Small intestine (tissue), 7 donors: ENCODE measurements at regions not wholly inside any gene's neighbourhood (a gene's known extent, or its start where the extent isn't known, plus 50 kb on each side); places are given as distances from the start of the nearest gene placed in this dataset.

Experiments used
- DNase-seq, 2 donors: peaks; one replicate each; pipeline versions ENCODE4 v3.0.0 to v3.0.0-alpha.2; 2013
- FAIRE-seq: peaks from 2 replicates; lab custom pipeline; 2012; peaks lifted over from hg19 to GRCh38; lab: Jason Lieb, UNC
- H3K27ac ChIP-seq, 3 donors: one replicate each; pipeline ENCODE4 v1.5.1; 2013; ENCODE audit warnings: low read length in 2 of 3, mild to moderate bottlenecking in 2 of 3, control low read depth in 1 of 3, inconsistent platforms in 1 of 3, low read depth in 1 of 3, moderate library complexity in 1 of 3
- H3K27me3 ChIP-seq, 3 donors: one replicate each; pipeline ENCODE4 v1.6.1; 2013; ENCODE audit warnings: low read length in 3 of 3, inconsistent platforms in 1 of 3; ENCODE audit not compliant: control insufficient read depth in 3 of 3, insufficient read depth in 3 of 3
- H3K36me3 ChIP-seq, 3 donors: one replicate each; pipeline ENCODE4 v1.6.1; 2013; ENCODE audit warnings: low read length in 3 of 3, inconsistent platforms in 1 of 3, low read depth in 1 of 3, mild to moderate bottlenecking in 1 of 3, moderate library complexity in 1 of 3; ENCODE audit not compliant: control insufficient read depth in 3 of 3, insufficient read depth in 2 of 3
- H3K4me1 ChIP-seq, 3 donors: one replicate each; pipeline ENCODE4 v1.6.1; 2013; ENCODE audit warnings: low read length in 2 of 3, inconsistent platforms in 1 of 3, low read depth in 1 of 3, mild to moderate bottlenecking in 1 of 3, moderate library complexity in 1 of 3; ENCODE audit not compliant: control insufficient read depth in 3 of 3, insufficient read depth in 2 of 3
- H3K4me3 ChIP-seq, 3 donors: one replicate each; pipeline ENCODE4 v1.5.1; 2013; ENCODE audit warnings: low read length in 3 of 3, control low read depth in 1 of 3, inconsistent platforms in 1 of 3, low read depth in 1 of 3, mild to moderate bottlenecking in 1 of 3, moderate library complexity in 1 of 3
- H3K9me3 ChIP-seq, 2 donors: one replicate each; pipeline ENCODE4 v1.6.1; 2013; ENCODE audit warnings: low read depth in 1 of 2, low read length in 1 of 2; ENCODE audit not compliant: control insufficient read depth in 2 of 2, insufficient read depth in 1 of 2
- WGBS, 3 donors: extraction: QIAGEN DNeasy Blood & Tissue Kit; methylation state at CpG; one replicate each; pipeline ENCODE4 v1.1.7; 2013; 5-methylcytosine and 5-hydroxymethylcytosine counted together
- donor health status: healthy with polysubstance abuse.
- donor health status: control.
- donor health status: control.
- donor health status: Bipolar disorder and iron deficiency.
- donor health status: healthy.

DNA sequence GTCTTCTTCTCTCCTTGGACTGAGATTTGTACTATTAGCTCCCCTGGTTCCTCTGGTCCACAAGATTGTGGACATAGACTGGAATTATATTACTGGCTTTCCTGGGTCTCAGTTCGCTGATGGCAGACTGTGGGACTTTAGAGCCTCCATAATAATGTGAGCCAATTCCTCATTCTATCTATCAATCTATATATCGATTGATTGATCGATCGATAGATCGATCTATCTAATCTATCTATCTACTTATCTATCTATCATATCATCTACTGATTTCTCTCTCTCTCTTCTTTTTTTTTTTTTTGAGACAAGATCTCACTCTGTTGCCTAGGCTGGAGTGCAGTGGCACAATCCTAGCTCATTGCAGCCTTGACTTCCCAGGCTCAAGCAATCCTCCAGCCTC lies 51.5 kb upstream of the DDR1 start:
- FAIRE-seq: no peak

DNA sequence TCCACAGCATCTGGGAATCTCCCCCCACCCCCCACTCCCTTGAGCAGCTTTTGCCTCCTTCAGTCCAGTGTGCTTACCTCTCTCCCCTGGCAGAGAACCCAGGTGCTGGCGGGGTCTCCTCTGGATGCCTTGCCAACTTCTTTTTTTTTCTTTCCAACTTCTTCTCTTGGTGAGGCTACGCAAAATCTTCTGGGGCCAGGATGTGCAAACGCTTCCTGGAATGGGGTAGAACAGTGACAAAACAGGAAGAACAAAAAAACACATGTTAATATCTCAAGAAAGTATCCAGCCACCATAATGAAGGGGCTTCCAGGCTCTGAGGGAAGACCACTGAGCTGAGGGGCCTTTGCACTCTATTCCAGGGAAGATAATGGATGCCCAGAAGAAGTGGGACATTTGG lies 53.9 kb upstream of the DDR1 start:
- no peak for DNase-seq
- Histone ChIP-seq H3K27me3 (no peaks in the 10 kb centered on the region), H3K36me3 (no peaks in the 10 kb centered on the region), H3K27ac (peak overlapping the region in 2 of 3 donors; percentile 64 to 78), H3K9me3 (no peaks in the 10 kb centered on the region), H3K4me1 (peaks cover 4 to 13% (median 5%) of the 10 kb centered on the region in 3 donors), H3K4me3 (peak overlapping the region in 2 of 3 donors; percentile 32 to 42)
- WGBS, 3 donors: 43 to 75% (median 45%) methylated on average over 3 of the region's 3 CpGs
- no peak for FAIRE-seq

More for the DNA sequence above, 51.5 kb upstream of the DDR1 start:
- Histone ChIP-seq H3K27me3 (no peaks in the 10 kb centered on the region), H3K4me3 (no peak overlapping the region), H3K4me1 (peaks cover 2 to 9% (median 2%) of the 10 kb centered on the region in 3 donors), H3K36me3 (no peaks in the 10 kb centered on the region), H3K27ac (no peak overlapping the region), H3K9me3 (no peaks in the 10 kb centered on the region)
- DNase-seq: no peak
- 93 to 97% (median 96%) methylated on average over 5 of the region's 5 CpGs for WGBS, 3 donors

DNA sequence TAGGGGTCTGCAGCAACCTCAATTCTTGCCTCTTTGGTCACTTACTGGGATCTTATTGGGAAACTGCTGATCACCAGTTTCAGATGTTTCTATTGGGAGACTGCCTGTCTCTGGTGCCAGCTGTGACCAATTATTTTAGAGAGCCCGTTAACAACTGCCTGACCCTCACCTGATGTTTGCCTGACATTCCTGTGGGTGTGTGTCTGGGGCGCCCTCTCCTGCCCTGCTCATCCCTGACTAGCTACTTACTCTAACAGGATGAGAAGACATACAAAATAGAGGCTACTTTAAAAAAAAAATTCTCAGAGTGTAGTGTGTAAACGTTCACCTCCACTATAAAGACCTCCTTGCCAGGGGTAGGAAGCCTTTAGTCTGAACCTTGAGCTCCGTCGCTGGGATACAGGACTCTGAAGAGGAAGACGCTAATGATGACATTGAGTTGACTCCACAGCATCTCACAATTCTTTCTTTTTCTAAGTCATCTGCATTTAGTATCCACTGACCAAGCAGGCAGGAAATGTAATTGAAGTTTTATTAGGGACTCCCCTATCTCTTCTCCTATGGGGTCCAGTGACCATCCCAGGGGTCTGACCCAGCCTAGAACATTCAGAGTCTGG lies 54.6 kb upstream of the DDR1 start:
- FAIRE-seq: no peak
- Histone ChIP-seq H3K36me3 (no peaks in the 10 kb centered on the region), H3K4me1 (peaks cover 4 to 13% (median 5%) of the 10 kb centered on the region in 3 donors), H3K27ac (peak overlapping the region in 2 of 3 donors; percentile 64 to 78), H3K27me3 (no peaks in the 10 kb centered on the region), H3K4me3 (peak overlapping the region in 2 of 3 donors; percentile 32 to 42), H3K9me3 (no peaks in the 10 kb centered on the region)
- DNase-seq: no peak
- 62 to 80% (median 70%) methylated on average over 6 of the region's 6 CpGs for WGBS, 3 donors

DNA sequence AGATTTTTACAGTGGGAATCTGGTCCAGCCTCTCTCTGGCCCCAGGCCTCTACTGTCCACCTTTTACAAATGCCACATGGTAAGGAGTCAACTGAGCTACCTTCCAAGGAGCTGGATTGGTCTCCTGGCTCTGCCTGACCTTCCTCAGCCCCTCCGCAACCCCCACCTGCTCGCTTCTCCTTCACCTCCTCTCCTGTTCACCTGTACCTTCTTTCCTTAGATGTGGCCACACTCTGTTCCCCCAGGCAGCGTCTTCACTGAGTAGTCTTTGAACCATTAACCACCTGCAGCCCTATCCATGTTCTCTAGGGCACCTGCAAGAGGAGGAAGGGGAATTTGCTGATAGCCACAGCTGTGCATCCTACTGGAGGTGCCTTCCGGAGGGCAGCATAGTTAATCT lies 55.3 kb upstream of the DDR1 start:
- Histone ChIP-seq H3K27me3 (no peaks in the 10 kb centered on the region), H3K4me1 (peaks cover 4 to 13% (median 5%) of the 10 kb centered on the region in 3 donors), H3K27ac (peak overlapping the region in 1 of 3 donors; percentile 1), H3K4me3 (no peak overlapping the region), H3K36me3 (no peaks in the 10 kb centered on the region), H3K9me3 (no peaks in the 10 kb centered on the region)
- WGBS, 3 donors: 76 to 89% (median 87%) methylated on average over 4 of the region's 4 CpGs
- FAIRE-seq (no peak), DNase-seq (no peak)

DNA sequence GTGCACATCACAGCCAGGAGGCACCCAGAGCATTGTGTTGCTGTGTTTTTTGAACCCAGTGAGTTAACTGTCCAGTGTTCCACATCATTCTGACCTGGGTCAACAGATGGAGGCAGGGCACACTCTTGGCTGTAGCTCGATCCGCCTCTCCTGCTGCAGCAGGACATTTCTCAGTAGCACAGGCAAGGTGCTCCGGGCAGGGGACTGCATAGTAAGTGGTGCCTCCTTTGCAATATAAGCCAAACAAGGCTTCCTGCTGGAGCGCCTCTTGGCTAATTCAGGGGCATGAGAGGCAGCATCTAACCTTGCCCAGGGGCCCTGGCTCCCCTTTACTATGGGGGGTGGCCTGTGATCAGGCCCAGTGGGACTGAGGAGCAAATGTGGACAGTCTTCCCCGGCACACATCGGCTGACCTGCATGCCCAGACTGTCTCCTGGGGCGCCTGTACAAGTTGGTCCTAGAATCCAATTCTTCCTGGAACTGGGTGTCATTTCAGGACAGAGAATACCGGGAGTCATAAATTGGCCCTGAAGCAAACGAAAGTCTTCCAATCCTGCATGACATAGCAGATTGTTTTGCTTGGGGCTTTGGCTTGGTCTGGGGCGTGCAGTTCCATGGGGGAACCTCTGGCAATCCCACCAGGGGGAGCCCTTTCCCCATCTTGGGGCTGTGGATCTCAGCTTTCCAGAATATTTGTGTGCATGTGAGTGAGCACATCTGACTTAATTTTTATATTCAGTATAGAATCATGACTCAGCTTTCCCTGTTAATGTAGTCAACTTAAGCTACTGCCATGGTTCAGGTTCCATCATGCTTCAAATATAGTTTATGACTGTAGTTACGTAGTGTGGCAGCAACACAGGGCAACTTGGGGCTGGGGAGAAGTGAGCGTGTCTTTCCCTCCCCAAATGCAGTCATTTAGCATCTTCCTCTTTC lies 56.0 kb upstream of the DDR1 start:
- 42 to 45% (median 44%) methylated on average over 12 of the region's 12 CpGs for WGBS, 3 donors
- Histone ChIP-seq H3K9me3 (no peaks in the 10 kb centered on the region), H3K27ac (peak overlapping the region in 2 of 3 donors; percentile 23 to 55), H3K36me3 (no peaks in the 10 kb centered on the region), H3K27me3 (no peaks in the 10 kb centered on the region), H3K4me3 (no peak overlapping the region), H3K4me1 (peaks cover 4 to 13% (median 5%) of the 10 kb centered on the region in 3 donors)
- DNase-seq (peak; percentile 86 to 91), FAIRE-seq (no peak)

DNA sequence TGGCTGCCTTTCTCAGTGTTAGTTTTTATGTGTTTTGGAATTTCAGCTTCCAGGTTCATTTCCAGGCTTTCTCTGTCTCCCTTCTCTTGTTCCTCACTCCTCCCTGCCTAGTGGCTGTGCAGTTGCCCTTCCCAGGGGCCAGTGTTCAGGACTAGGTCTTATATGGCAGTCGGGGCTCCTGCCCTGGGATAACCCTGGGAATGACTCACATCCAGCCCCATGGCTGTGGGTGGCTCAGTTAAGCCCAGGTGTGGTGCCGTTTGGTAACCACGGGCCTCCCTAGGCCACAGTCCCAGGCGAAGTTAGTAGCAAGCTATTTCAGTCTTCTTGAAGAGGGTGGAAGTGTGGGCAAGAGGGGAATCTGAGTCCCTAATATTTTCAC lies 57.4 kb upstream of the DDR1 start:
- peak overlapping the region in 1 of 3 donors; percentile 33 for H3K27ac ChIP-seq

DNA sequence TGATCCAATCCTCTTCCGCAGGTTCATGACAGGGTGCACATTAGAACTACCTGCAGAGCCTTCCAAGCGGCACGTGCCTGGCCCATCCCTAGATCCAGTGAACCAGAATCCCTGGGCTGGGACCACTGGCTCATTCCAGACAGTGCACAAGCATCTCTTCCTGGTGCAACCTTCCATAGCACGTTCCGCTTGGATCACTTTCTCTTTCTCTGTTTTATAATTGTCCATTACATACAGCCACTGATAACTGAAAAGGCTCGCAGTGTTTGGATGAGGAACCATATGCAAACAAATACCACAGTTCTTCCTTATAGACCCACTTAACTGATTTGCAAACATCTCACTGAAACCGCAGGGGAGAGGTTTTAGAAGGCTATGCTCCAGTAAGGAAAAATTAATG lies 59.6 kb upstream of the DDR1 start:
- no peak overlapping the region for H3K4me3 ChIP-seq
- H3K27me3 ChIP-seq: no peaks in the 10 kb centered on the region
- H3K9me3 ChIP-seq: no peaks in the 10 kb centered on the region
- peaks cover 4 to 18% (median 13%) of the 10 kb centered on the region in 3 donors for H3K4me1 ChIP-seq
- H3K27ac ChIP-seq: no peak overlapping the region
- 50 to 67% (median 53%) methylated on average over 7 of the region's 7 CpGs for WGBS, 3 donors
- no peak for FAIRE-seq
- H3K36me3 ChIP-seq: no peaks in the 10 kb centered on the region
- peak in 1 of 2 donors; percentile 33 for DNase-seq

More for the DNA sequence above, 57.4 kb upstream of the DDR1 start:
- no peak for FAIRE-seq
- Histone ChIP-seq H3K4me1 (peaks cover 4 to 13% (median 9%) of the 10 kb centered on the region in 3 donors), H3K27me3 (no peaks in the 10 kb centered on the region), H3K36me3 (no peaks in the 10 kb centered on the region), H3K4me3 (no peak overlapping the region), H3K9me3 (no peaks in the 10 kb centered on the region)
- peak; percentile 39 to 69 for DNase-seq
- WGBS, 3 donors: 20 to 49% (median 27%) methylated on average over 4 of the region's 4 CpGs

DNA sequence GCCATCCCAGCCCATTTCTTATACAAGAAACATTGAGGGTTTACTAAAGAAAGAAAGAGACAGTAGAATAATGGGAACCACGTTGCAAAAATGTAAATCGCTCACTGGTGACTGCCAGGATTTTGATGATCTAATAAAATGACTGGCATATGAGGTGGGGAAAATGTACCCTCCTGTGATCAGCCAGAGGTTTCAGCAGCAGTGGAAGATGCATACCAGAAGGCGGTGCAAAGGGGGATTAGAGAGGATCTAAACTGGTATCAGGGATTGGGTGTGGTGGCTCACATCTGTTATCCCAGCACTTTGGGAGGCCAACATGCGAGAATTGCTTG lies 60.8 kb upstream of the DDR1 start:
- 74 to 89% (median 85%) methylated on average over 4 of the region's 4 CpGs for WGBS, 3 donors
- Histone ChIP-seq H3K4me3 (no peak overlapping the region), H3K9me3 (no peaks in the 10 kb centered on the region), H3K27ac (no peak overlapping the region), H3K27me3 (no peaks in the 10 kb centered on the region), H3K4me1 (peaks cover 4 to 18% (median 10%) of the 10 kb centered on the region in 3 donors), H3K36me3 (no peaks in the 10 kb centered on the region)
- DNase-seq: no peak
- FAIRE-seq: no peak
